Naive thymus-derived CD4-positive, alpha-beta T cell (primary cell): ENCODE measurements at regions not wholly inside any gene's neighbourhood (a gene's known extent, or its start where the extent isn't known, plus 50 kb on each side); places are given as distances from the start of the nearest gene placed in this dataset.
"Not testable (repeated sequence)": the region's sequence is repeated elsewhere in the genome, so short reads cannot be mapped to it uniquely, and the experiment has no call there.

ENCODE experiments used
- ATAC-seq: fragments of 150-1000 bp; cut with Tn5 transposase; 2 replicates; pipeline ENCODE4 v1.10.0; 2021; ENCODE audit warnings: mild to moderate bottlenecking, moderate library complexity
- CTCF ChIA-PET: fragments of 350-600 bp; sonication (Branson Sonifier 250); formaldehyde crosslinking; loops from one replicate; lab custom pipeline; 2021; ENCODE audit warnings: antibody characterized with exemption; lab: Charles Lee
- POLR2A ChIA-PET: fragments of 350-600 bp; sonication (Branson Sonifier 250); formaldehyde crosslinking; loops from one replicate; lab custom pipeline; 2021; ENCODE audit warnings: antibody characterized with exemption, inconsistent platforms; lab: Charles Lee
- DNase-seq, 9 donors: peaks; one replicate each; pipeline versions ENCODE4 v3.0.0 to v3.0.0-alpha.2; 2020 to 2022; ENCODE audit warnings: mixed read lengths in 1 of 9
- H3K27ac ChIP-seq: one replicate; pipeline ENCODE4 v1.7.0; 2013; ENCODE audit warnings: mild to moderate bottlenecking, low read depth, low read length, moderate library complexity
- H3K27me3 ChIP-seq, 2 donors: one replicate each; pipeline ENCODE4 v1.7.0; 2013; ENCODE audit warnings: low read length in 2 of 2, mild to moderate bottlenecking in 2 of 2, moderate library complexity in 2 of 2; ENCODE audit not compliant: control insufficient read depth in 2 of 2, insufficient read depth in 2 of 2
- H3K36me3 ChIP-seq, 3 experiments: 1 replicate in 2 of 3; 2 replicates in 1 of 3; pipeline ENCODE4 v1.7.0; 2013; ENCODE audit warnings: low read length in 3 of 3, mild to moderate bottlenecking in 3 of 3, moderate library complexity in 1 of 3; ENCODE audit not compliant: insufficient read depth in 3 of 3, control insufficient read depth in 2 of 3
- H3K4me1 ChIP-seq, 2 donors: one replicate each; pipeline ENCODE4 v1.7.0; 2013; ENCODE audit warnings: low read length in 2 of 2, mild to moderate bottlenecking in 2 of 2, moderate library complexity in 1 of 2; ENCODE audit not compliant: control insufficient read depth in 2 of 2, insufficient read depth in 2 of 2
- H3K4me3 ChIP-seq: 2 replicates; pipeline ENCODE4 v1.7.0; 2013; ENCODE audit warnings: mild to moderate bottlenecking, low read length
- H3K9me3 ChIP-seq, 3 experiments: 1 replicate in 2 of 3; 2 replicates in 1 of 3; pipeline ENCODE4 v1.7.0; 2013; ENCODE audit warnings: low read length in 3 of 3; ENCODE audit not compliant: control insufficient read depth in 2 of 3
- H3K27ac Mint-ChIP-seq, 9 donors: one replicate each; pipeline ENCODE4 v1.8.0; 2020 to 2022; ENCODE audit warnings: mixed read lengths in 9 of 9, mild to moderate bottlenecking in 8 of 9, moderate library complexity in 5 of 9, inconsistent platforms in 2 of 9
- H3K27me3 Mint-ChIP-seq, 5 donors: one replicate each; pipeline ENCODE4 v1.8.0; 2021 to 2022; ENCODE audit warnings: mixed read lengths in 5 of 5, mild to moderate bottlenecking in 1 of 5
- H3K36me3 Mint-ChIP-seq, 5 donors: one replicate each; pipeline ENCODE4 v1.8.0; 2020 to 2022; ENCODE audit warnings: mixed read lengths in 5 of 5, mild to moderate bottlenecking in 3 of 5, inconsistent platforms in 1 of 5
- H3K4me1 Mint-ChIP-seq, 7 donors: one replicate each; pipeline ENCODE4 v1.8.0; 2020 to 2022; ENCODE audit warnings: mixed read lengths in 7 of 7, mild to moderate bottlenecking in 3 of 7, inconsistent platforms in 1 of 7
- H3K4me3 Mint-ChIP-seq, 10 donors: one replicate each; pipeline ENCODE4 v1.8.0; 2020 to 2022; ENCODE audit warnings: mild to moderate bottlenecking in 10 of 10, mixed read lengths in 10 of 10, moderate library complexity in 6 of 10, inconsistent platforms in 2 of 10
- H3K9me3 Mint-ChIP-seq, 11 donors: one replicate each; pipeline ENCODE4 v1.8.0; 2020 to 2022; ENCODE audit warnings: mixed read lengths in 11 of 11, mild to moderate bottlenecking in 4 of 11, inconsistent platforms in 1 of 11, moderate library complexity in 1 of 11
- intact Hi-C, 2 donors: fragments of 100-400 bp; cut with micrococcal nuclease; formaldehyde crosslinking; loops; one replicate each; pipeline ENCODE4 v1.15.1; 2023

DNA sequence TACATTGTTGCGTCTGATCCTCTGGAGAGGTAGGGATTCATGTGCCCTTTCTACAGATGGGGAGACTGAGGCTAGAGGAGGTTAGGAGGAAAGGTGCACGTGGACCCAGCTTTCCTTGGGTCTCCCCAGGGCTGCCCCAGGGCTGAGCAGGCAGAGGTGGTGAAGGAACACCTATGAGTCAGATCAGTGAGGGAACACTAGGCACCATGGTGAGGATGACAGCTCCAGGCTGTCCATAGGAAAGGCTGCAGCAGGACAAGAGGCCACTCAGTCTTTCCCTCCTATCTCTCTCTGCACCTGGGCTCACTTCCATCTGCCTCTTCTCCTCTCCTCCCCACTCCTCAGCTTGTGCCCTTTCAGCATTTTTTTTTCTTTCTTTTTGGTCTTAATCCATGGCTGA, 138.0 kb upstream of the TRIM73 start:
- intact Hi-C loops, CTCF ChIA-PET, POLR2A ChIA-PET: not testable (repeated sequence)

DNA sequence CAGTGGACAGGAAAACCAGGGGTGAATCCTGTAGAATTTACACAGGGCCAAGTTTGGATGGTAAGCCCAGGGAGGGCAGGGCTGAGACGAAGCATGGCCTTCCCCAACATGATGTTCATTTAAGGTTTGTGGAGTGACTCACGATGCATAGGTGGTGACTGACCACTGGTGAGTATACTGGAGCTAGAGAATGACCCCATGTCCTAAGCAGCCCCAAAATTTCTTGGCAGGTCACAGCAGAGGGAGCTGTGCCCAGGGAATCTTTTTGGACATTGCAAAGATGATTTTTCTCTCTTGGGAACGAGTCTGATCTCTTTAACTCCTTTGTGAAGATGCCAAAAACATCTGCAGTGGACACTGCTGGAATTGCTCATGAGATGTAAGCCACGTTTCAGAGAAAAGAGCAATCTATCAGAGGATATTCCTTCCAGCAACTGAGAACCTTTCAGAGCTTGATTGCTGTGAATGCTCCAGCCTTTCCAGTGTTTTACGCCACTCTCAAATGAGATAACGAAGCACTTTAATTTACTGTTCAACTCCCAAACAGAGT, 135.9 kb upstream of the TRIM73 start:
- H3K4me3 ChIP-seq, ATAC-seq, H3K4me1 ChIP-seq: not testable (repeated sequence)

More for the DNA sequence above, 138.0 kb upstream of the TRIM73 start:
- H3K27ac ChIP-seq, H3K9me3 Mint-ChIP-seq, H3K27me3 Mint-ChIP-seq, H3K27me3 ChIP-seq, H3K36me3 Mint-ChIP-seq, H3K36me3 ChIP-seq, H3K27ac Mint-ChIP-seq, H3K4me3 ChIP-seq, H3K4me1 ChIP-seq, H3K9me3 ChIP-seq, ATAC-seq, DNase-seq, H3K4me3 Mint-ChIP-seq, H3K4me1 Mint-ChIP-seq: not testable (repeated sequence)

DNA sequence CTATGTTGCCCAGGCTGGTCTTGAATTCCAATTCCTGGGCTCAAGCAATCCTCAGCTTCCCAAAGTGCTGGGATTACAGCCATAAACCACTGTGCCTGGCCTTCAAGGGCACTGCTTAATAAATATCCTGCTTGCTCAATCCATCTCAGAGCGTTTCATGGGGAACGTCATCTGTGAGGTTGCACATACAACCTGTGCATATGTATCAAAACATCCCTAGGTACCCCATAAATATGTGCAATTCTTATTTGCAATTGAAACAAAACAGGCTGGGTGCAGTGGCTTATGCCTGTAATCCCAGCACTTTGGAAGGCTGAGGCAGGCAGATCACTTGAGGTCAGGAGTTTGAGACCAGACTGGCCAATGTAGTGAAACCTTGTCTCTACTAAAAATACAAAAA, 133.8 kb upstream of the TRIM73 start:
- H3K27ac ChIP-seq, POLR2A ChIA-PET, H3K36me3 ChIP-seq, H3K27me3 ChIP-seq, H3K9me3 ChIP-seq, H3K4me1 Mint-ChIP-seq, ATAC-seq, intact Hi-C loops, H3K27ac Mint-ChIP-seq, H3K36me3 Mint-ChIP-seq, H3K4me3 Mint-ChIP-seq, H3K9me3 Mint-ChIP-seq, DNase-seq, H3K4me3 ChIP-seq, H3K4me1 ChIP-seq, H3K27me3 Mint-ChIP-seq, CTCF ChIA-PET: not testable (repeated sequence)

More for the DNA sequence above, 135.9 kb upstream of the TRIM73 start:
- H3K27me3 Mint-ChIP-seq, H3K9me3 ChIP-seq, H3K4me1 Mint-ChIP-seq, H3K27ac Mint-ChIP-seq, intact Hi-C loops, H3K36me3 ChIP-seq, H3K9me3 Mint-ChIP-seq, H3K4me3 Mint-ChIP-seq, H3K36me3 Mint-ChIP-seq, H3K27me3 ChIP-seq, H3K27ac ChIP-seq, CTCF ChIA-PET, DNase-seq, POLR2A ChIA-PET: not testable (repeated sequence)

DNA sequence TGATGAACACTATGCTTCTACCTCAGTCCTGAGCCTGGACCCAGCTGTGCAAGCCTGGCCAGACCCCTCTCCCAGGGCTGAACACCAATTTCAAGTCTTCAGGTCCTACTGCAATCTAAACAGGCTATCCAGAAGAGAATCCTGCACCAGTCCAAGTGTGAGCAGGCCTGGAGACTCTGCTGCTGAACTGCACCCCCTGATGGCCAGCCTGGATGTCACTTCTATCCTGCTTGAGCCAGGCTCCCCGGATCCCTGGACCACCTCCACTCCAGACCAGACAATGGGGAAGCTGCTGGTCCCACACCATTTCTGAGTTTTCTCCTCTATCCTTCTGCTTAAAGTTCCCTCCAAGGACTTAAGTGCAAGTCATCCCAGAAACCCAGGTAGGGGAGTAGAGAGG, 127.3 kb upstream of the TRIM73 start:
- H3K27me3 Mint-ChIP-seq, H3K9me3 ChIP-seq, POLR2A ChIA-PET, CTCF ChIA-PET, DNase-seq, H3K27me3 ChIP-seq, H3K4me1 Mint-ChIP-seq, H3K27ac Mint-ChIP-seq, H3K9me3 Mint-ChIP-seq, H3K27ac ChIP-seq, H3K4me3 Mint-ChIP-seq, H3K4me3 ChIP-seq, H3K4me1 ChIP-seq, intact Hi-C loops, ATAC-seq, H3K36me3 ChIP-seq, H3K36me3 Mint-ChIP-seq: not testable (repeated sequence)

DNA sequence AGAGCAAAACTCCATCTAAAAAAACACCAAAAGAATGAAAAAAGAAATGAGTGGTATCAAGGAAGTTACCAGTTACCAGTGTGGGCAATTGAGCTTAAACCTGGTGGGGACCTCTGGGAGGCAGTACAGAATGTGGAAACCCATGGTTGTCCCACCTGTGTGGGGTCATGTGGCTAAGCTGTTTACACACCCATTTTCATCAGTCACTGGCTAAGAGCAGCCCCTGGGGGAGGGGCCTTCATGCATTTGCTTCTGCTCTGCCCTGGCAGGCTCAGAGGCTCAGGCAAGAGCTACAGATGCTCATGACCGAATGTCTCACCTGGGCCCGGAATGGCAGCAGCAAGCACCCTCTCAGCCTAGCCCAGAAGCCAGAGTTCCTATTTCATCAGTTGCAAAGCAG, 126.3 kb upstream of the TRIM73 start:
- H3K4me1 Mint-ChIP-seq, H3K27me3 ChIP-seq, H3K36me3 ChIP-seq, H3K36me3 Mint-ChIP-seq, ATAC-seq, DNase-seq, H3K27me3 Mint-ChIP-seq, H3K4me3 Mint-ChIP-seq, H3K4me1 ChIP-seq, POLR2A ChIA-PET, H3K4me3 ChIP-seq, H3K27ac Mint-ChIP-seq, CTCF ChIA-PET, intact Hi-C loops, H3K27ac ChIP-seq, H3K9me3 Mint-ChIP-seq, H3K9me3 ChIP-seq: not testable (repeated sequence)

DNA sequence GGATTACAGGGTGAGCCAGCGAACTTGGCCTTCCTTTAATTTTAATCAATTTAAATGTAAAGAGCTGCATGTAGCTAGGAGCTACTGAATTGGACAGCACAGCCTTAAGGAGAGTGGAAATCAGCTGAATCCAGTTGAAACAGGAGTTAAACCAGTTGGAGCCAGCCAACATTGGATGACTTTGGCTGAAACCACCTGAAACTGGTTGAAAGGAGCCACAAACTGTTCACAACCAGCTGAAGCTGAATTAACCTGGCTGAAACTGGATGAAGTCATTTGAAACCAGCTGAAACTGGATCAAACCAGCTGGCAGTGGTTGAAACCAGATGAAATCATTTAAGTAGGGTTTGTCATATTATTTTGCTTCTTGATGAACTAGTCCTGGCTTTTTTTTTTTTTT, 121.3 kb upstream of the TRIM73 start:
- H3K36me3 ChIP-seq, H3K27me3 Mint-ChIP-seq, DNase-seq, H3K4me1 ChIP-seq, H3K4me3 ChIP-seq, H3K27ac ChIP-seq, CTCF ChIA-PET, H3K36me3 Mint-ChIP-seq, H3K9me3 Mint-ChIP-seq, H3K27me3 ChIP-seq, H3K4me3 Mint-ChIP-seq, intact Hi-C loops, H3K4me1 Mint-ChIP-seq, H3K27ac Mint-ChIP-seq, POLR2A ChIA-PET, ATAC-seq, H3K9me3 ChIP-seq: not testable (repeated sequence)
